Small intestine (tissue), 7 donors: ENCODE measurements at regions not wholly inside any gene's neighbourhood (a gene's known extent, or its start where the extent isn't known, plus 50 kb on each side); places are given as distances from the start of the nearest gene placed in this dataset.

Experiments used
- DNase-seq, 2 donors: peaks; one replicate each; pipeline versions ENCODE4 v3.0.0 to v3.0.0-alpha.2; 2013
- FAIRE-seq: peaks from 2 replicates; lab custom pipeline; 2012; peaks lifted over from hg19 to GRCh38; lab: Jason Lieb, UNC
- H3K27ac ChIP-seq, 3 donors: one replicate each; pipeline ENCODE4 v1.5.1; 2013; ENCODE audit warnings: low read length in 2 of 3, mild to moderate bottlenecking in 2 of 3, control low read depth in 1 of 3, inconsistent platforms in 1 of 3, low read depth in 1 of 3, moderate library complexity in 1 of 3
- H3K27me3 ChIP-seq, 3 donors: one replicate each; pipeline ENCODE4 v1.6.1; 2013; ENCODE audit warnings: low read length in 3 of 3, inconsistent platforms in 1 of 3; ENCODE audit not compliant: control insufficient read depth in 3 of 3, insufficient read depth in 3 of 3
- H3K36me3 ChIP-seq, 3 donors: one replicate each; pipeline ENCODE4 v1.6.1; 2013; ENCODE audit warnings: low read length in 3 of 3, inconsistent platforms in 1 of 3, low read depth in 1 of 3, mild to moderate bottlenecking in 1 of 3, moderate library complexity in 1 of 3; ENCODE audit not compliant: control insufficient read depth in 3 of 3, insufficient read depth in 2 of 3
- H3K4me1 ChIP-seq, 3 donors: one replicate each; pipeline ENCODE4 v1.6.1; 2013; ENCODE audit warnings: low read length in 2 of 3, inconsistent platforms in 1 of 3, low read depth in 1 of 3, mild to moderate bottlenecking in 1 of 3, moderate library complexity in 1 of 3; ENCODE audit not compliant: control insufficient read depth in 3 of 3, insufficient read depth in 2 of 3
- H3K4me3 ChIP-seq, 3 donors: one replicate each; pipeline ENCODE4 v1.5.1; 2013; ENCODE audit warnings: low read length in 3 of 3, control low read depth in 1 of 3, inconsistent platforms in 1 of 3, low read depth in 1 of 3, mild to moderate bottlenecking in 1 of 3, moderate library complexity in 1 of 3
- H3K9me3 ChIP-seq, 2 donors: one replicate each; pipeline ENCODE4 v1.6.1; 2013; ENCODE audit warnings: low read depth in 1 of 2, low read length in 1 of 2; ENCODE audit not compliant: control insufficient read depth in 2 of 2, insufficient read depth in 1 of 2
- WGBS, 3 donors: extraction: QIAGEN DNeasy Blood & Tissue Kit; methylation state at CpG; one replicate each; pipeline ENCODE4 v1.1.7; 2013; 5-methylcytosine and 5-hydroxymethylcytosine counted together
- donor health status: healthy with polysubstance abuse.
- donor health status: control.
- donor health status: control.
- donor health status: Bipolar disorder and iron deficiency.
- donor health status: healthy.

GRCh38 chr7:24464861-24465260 is 108.4 kb upstream of the PALS2 start:
- WGBS, 3 donors = 38 to 49% (median 43%) methylated on average over 3 of the region's 3 CpGs
- no peaks in the 10 kb centered on the region for H3K9me3 ChIP-seq
- no peaks in the 10 kb centered on the region for H3K36me3 ChIP-seq
- no peak overlapping the region for H3K27ac ChIP-seq
- H3K27me3 ChIP-seq = peaks cover 0 to 3% (median 0%) of the 10 kb centered on the region in 3 donors
- H3K4me3 ChIP-seq = no peak overlapping the region
- DNase-seq (no peak), FAIRE-seq (no peak)
- peaks cover 0 to 7% (median 0%) of the 10 kb centered on the region in 3 donors for H3K4me1 ChIP-seq

GRCh38 chr7:24466168-24466768 is 107.0 kb upstream of the PALS2 start:
- Histone ChIP-seq H3K36me3 (no peaks in the 10 kb centered on the region), H3K4me3 (no peak overlapping the region), H3K9me3 (no peaks in the 10 kb centered on the region), H3K27ac (no peak overlapping the region), H3K27me3 (no peaks in the 10 kb centered on the region), H3K4me1 (peaks cover 0 to 7% (median 0%) of the 10 kb centered on the region in 3 donors)
- DNase-seq = peak; percentile 22 to 63
- WGBS, 3 donors = 35 to 46% (median 45%) methylated on average over 3 of the region's 3 CpGs
- no peak for FAIRE-seq

- Histone ChIP-seq H3K27me3 (no peaks in the 10 kb centered on the region), H3K27ac (no peak overlapping the region), H3K4me3 (no peak overlapping the region), H3K4me1 (peaks cover 0 to 7% (median 0%) of the 10 kb centered on the region in 3 donors), H3K36me3 (no peaks in the 10 kb centered on the region), H3K9me3 (no peaks in the 10 kb centered on the region)
- FAIRE-seq (no peak), DNase-seq (no peak)
- WGBS, 3 donors = 90 to 94% (median 93%) methylated on average over 2 of the region's 2 CpGs
These were observed 104.1 kb upstream of the PALS2 start for GRCh38 chr7:24469118-24469517.

GRCh38 chr7:24472093-24472492 is 101.2 kb upstream of the PALS2 start:
- Histone ChIP-seq H3K9me3 (no peaks in the 10 kb centered on the region), H3K4me3 (no peak overlapping the region), H3K4me1 (no peaks in the 10 kb centered on the region), H3K27me3 (no peaks in the 10 kb centered on the region), H3K27ac (no peak overlapping the region), H3K36me3 (no peaks in the 10 kb centered on the region)
- DNase-seq (no peak), FAIRE-seq (no peak)
- WGBS, 3 donors = 92 to 97% (median 96%) methylated on average over 1 of the region's 1 CpG

- 24 to 54% (median 37%) methylated on average over 8 of the region's 8 CpGs for WGBS, 3 donors
- Histone ChIP-seq H3K4me1 (peaks cover 0 to 6% (median 0%) of the 10 kb centered on the region in 3 donors), H3K4me3 (no peak overlapping the region), H3K27ac (no peak overlapping the region), H3K27me3 (no peaks in the 10 kb centered on the region), H3K36me3 (no peaks in the 10 kb centered on the region), H3K9me3 (no peaks in the 10 kb centered on the region)
- DNase-seq (peak; percentile 28 to 50), FAIRE-seq (no peak)
These were observed 97.9 kb upstream of the PALS2 start for GRCh38 chr7:24475166-24475961.

- FAIRE-seq (no peak), DNase-seq (no peak)
- no peaks in the 10 kb centered on the region for H3K36me3 ChIP-seq
- H3K27me3 ChIP-seq = no peaks in the 10 kb centered on the region
- 85 to 91% (median 89%) methylated on average over 6 of the region's 6 CpGs for WGBS, 3 donors
- H3K9me3 ChIP-seq = no peaks in the 10 kb centered on the region
- no peak overlapping the region for H3K4me3 ChIP-seq
- peaks cover 0 to 6% (median 0%) of the 10 kb centered on the region in 3 donors for H3K4me1 ChIP-seq
- H3K27ac ChIP-seq = no peak overlapping the region
These were observed 97.0 kb upstream of the PALS2 start for GRCh38 chr7:24476227-24476626.

GRCh38 chr7:24477398-24478136 is 95.7 kb upstream of the PALS2 start:
- no peaks in the 10 kb centered on the region for H3K36me3 ChIP-seq
- peaks cover 0 to 6% (median 0%) of the 10 kb centered on the region in 3 donors for H3K4me1 ChIP-seq
- DNase-seq (peak in 1 of 2 donors; percentile 68), FAIRE-seq (no peak)
- H3K27ac ChIP-seq = no peak overlapping the region
- H3K27me3 ChIP-seq = no peaks in the 10 kb centered on the region
- H3K4me3 ChIP-seq = no peak overlapping the region
- WGBS, 3 donors = 60 to 76% (median 65%) methylated on average over 5 of the region's 5 CpGs
- H3K9me3 ChIP-seq = no peaks in the 10 kb centered on the region

- no peaks in the 10 kb centered on the region for H3K27me3 ChIP-seq
- no peak overlapping the region for H3K27ac ChIP-seq
- no peak for FAIRE-seq
- WGBS, 3 donors = 57 to 61% (median 58%) methylated on average over 3 of the region's 3 CpGs
- no peaks in the 10 kb centered on the region for H3K36me3 ChIP-seq
- no peaks in the 10 kb centered on the region for H3K9me3 ChIP-seq
- no peak for DNase-seq
- peaks cover 0 to 6% (median 0%) of the 10 kb centered on the region in 3 donors for H3K4me1 ChIP-seq
- H3K4me3 ChIP-seq = no peak overlapping the region
These were observed 95.1 kb upstream of the PALS2 start for GRCh38 chr7:24478137-24478655.
